Activated naive CD4-positive, alpha-beta T cell treated with Interleukin-2 at 50 U/mL for 16 hours (primary cell): ENCODE measurements at regions not wholly inside any gene's neighbourhood (a gene's known extent, or its start where the extent isn't known, plus 50 kb on each side); places are given as distances from the start of the nearest gene placed in this dataset.
A peak's percentile ranks its signal among the peaks of the same experiment; 100 is the strongest.
"Not testable (repeated sequence)": the region's sequence is repeated elsewhere in the genome, so short reads cannot be mapped to it uniquely, and the experiment has no call there.

Experiments used
- DNase-seq: peaks from one replicate; pipeline ENCODE4 v3.0.0-alpha.2; 2020

- DNase-seq: not testable (repeated sequence)
These were observed 49.9 kb upstream of the MSMB start for GRCh38 chr10:46095943-46096342.

GRCh38 chr10:46096446-46096845 is 50.4 kb upstream of the MSMB start:
- DNase-seq: no peak

GRCh38 chr10:46096909-46097575 is 51.0 kb upstream of the MSMB start:
- no peak for DNase-seq

- DNase-seq: no peak
These were observed 51.7 kb upstream of the MSMB start for GRCh38 chr10:46097576-46098317.

GRCh38 chr10:46098386-46098785 is 52.3 kb upstream of the MSMB start:
- DNase-seq: no peak

GRCh38 chr10:46098925-46099324 is 52.9 kb upstream of the MSMB start:
- DNase-seq: not testable (repeated sequence)

- no peak for DNase-seq
These were observed 58.1 kb upstream of the MSMB start for GRCh38 chr10:46104071-46104585.

- DNase-seq: not testable (repeated sequence)
These were observed 59.3 kb upstream of the MSMB start for GRCh38 chr10:46105416-46105815.

- DNase-seq: not testable (repeated sequence)
These were observed 59.9 kb upstream of the MSMB start for GRCh38 chr10:46105856-46106409.

- DNase-seq: peak; percentile 53
These were observed 60.6 kb upstream of the MSMB start for GRCh38 chr10:46106410-46107255.

- not testable (repeated sequence) for DNase-seq
These were observed 62.1 kb upstream of the MSMB start for GRCh38 chr10:46108158-46108499.

GRCh38 chr10:46154271-46154670 is 108.2 kb upstream of the MSMB start:
- not testable (repeated sequence) for DNase-seq

GRCh38 chr10:46154683-46155082 is 108.6 kb upstream of the MSMB start:
- DNase-seq: not testable (repeated sequence)

GRCh38 chr10:46156866-46157265 is 110.8 kb upstream of the MSMB start:
- not testable (repeated sequence) for DNase-seq

GRCh38 chr10:46169736-46170135 is 117.1 kb upstream of the ANTXRL start:
- DNase-seq: no peak

GRCh38 chr10:46170789-46171188 is 116.0 kb upstream of the ANTXRL start:
- no peak for DNase-seq

- no peak for DNase-seq
These were observed 115.1 kb upstream of the ANTXRL start for GRCh38 chr10:46171661-46172060.

- no peak for DNase-seq
These were observed 111.5 kb upstream of the ANTXRL start for GRCh38 chr10:46175296-46175695.

GRCh38 chr10:46175831-46176230 is 111.0 kb upstream of the ANTXRL start:
- no peak for DNase-seq

- not testable (repeated sequence) for DNase-seq
These were observed 99.4 kb upstream of the ANTXRL start for GRCh38 chr10:46187431-46187830.

- no peak for DNase-seq
These were observed 89.7 kb upstream of the ANTXRL start for GRCh38 chr10:46197050-46197449.

GRCh38 chr10:46198516-46198915 is 88.3 kb upstream of the ANTXRL start:
- DNase-seq: no peak

- DNase-seq: not testable (repeated sequence)
These were observed 84.4 kb upstream of the ANTXRL start for GRCh38 chr10:46202405-46202804.
